GM10248 (cell line): ENCODE measurements at regions not wholly inside any gene's neighbourhood (a gene's known extent, or its start where the extent isn't known, plus 50 kb on each side); places are given as distances from the start of the nearest gene placed in this dataset.
A peak's percentile ranks its signal among the peaks of the same experiment; 100 is the strongest.

Experiments
- CTCF ChIA-PET: fragments of 300-600 bp; sonication (Branson Sonifier 250); formaldehyde crosslinking; extraction: SDS; loops from one replicate; lab custom pipeline; 2021; ENCODE audit warnings: antibody characterized with exemption; lab: Yijun Ruan, JAX
- POLR2A ChIA-PET: fragments of 350-650 bp; sonication (Branson Sonifier 250); formaldehyde crosslinking; extraction: SDS; loops from one replicate; lab custom pipeline; 2020; ENCODE audit warnings: antibody characterized with exemption; lab: Yijun Ruan, JAX
- DNase-seq: peaks from one replicate; pipeline ENCODE4 v3.0.0; 2012; ENCODE audit errors: extremely low spot score
- TF ChIP-seq, protein P1 (sequence below): IDR thresholded peaks from 2 replicates; pipeline ENCODE4 v1.5.1; 2012; ENCODE audit warnings: mild to moderate bottlenecking, low read depth; ENCODE audit errors: extremely low read depth, missing control alignments, control extremely low read depth

DNA sequence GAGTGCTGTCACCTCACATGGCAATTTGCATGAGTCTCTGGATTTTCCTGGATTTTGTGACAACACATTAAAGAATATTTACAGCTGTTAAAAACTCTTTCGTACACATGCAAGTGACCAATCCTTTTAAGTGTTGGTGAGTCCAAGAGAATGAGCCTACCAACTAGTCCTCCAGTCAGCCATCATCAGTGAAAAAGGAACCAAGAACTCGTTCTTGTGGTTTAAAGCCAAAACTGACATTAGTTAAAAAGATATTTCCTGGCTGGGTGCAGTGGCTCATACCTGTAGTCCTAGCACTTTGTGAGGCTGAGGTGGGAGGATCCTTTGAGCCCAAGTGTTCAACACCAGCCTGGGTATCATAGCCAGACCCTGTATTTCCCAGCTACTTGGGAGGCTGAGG lies 215.4 kb upstream of the ITGA4 start:
- CTCF ChIA-PET, result interaction anchor here (1.5 kb wide), 1 partner anchor 34 kb away, joined by 4 read pairs; no protein-coding TSS in a partner anchor
- TF ChIP-seq, protein P1, sequence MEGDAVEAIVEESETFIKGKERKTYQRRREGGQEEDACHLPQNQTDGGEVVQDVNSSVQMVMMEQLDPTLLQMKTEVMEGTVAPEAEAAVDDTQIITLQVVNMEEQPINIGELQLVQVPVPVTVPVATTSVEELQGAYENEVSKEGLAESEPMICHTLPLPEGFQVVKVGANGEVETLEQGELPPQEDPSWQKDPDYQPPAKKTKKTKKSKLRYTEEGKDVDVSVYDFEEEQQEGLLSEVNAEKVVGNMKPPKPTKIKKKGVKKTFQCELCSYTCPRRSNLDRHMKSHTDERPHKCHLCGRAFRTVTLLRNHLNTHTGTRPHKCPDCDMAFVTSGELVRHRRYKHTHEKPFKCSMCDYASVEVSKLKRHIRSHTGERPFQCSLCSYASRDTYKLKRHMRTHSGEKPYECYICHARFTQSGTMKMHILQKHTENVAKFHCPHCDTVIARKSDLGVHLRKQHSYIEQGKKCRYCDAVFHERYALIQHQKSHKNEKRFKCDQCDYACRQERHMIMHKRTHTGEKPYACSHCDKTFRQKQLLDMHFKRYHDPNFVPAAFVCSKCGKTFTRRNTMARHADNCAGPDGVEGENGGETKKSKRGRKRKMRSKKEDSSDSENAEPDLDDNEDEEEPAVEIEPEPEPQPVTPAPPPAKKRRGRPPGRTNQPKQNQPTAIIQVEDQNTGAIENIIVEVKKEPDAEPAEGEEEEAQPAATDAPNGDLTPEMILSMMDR, result no peak
- peak; percentile 18 for DNase-seq
- POLR2A ChIA-PET, result no interaction called here

DNA sequence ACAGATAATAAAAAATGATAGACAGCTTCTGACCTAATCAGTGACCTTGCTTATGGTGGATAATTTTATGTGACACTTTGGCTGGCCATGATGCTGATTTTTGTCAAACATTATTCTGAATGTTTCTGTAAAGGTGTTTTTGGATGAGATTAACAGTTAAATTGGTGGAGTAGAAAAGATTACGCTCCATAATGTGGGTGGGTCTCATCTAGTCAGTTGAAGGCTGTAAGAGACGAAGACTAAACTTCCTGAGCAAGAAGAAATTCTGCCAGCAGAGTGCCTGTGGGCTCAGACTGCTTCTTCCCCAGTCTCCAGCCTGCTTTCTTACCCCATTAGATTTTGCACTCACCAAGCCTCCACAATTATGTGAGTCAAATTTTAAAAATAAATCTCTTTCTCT lies 214.9 kb upstream of the ITGA4 start:
- ChIA-PET POLR2A (no interaction called here), CTCF (no interaction called here)
- no peak for DNase-seq
- TF ChIP-seq, protein P1, result no peak

DNA sequence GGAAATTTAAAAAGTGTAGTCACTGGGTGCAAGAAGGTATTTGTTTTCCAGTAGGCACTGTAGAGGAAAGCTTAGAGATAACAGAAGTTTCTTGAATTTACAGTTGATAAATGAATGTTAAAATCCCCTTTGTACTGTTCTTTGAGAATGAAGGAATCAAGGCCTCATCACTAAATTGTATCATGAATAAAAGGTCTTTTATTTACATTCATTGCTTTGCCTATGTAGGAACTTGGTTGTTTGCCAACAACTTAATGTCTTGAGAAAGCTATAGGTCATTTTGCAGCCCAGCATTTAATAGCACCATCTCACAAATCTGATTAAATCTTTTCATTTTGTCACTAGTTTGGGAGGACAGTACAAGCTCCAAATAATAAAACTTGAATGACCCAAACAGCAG lies 213.9 kb upstream of the ITGA4 start:
- DNase-seq, result no peak

DNA sequence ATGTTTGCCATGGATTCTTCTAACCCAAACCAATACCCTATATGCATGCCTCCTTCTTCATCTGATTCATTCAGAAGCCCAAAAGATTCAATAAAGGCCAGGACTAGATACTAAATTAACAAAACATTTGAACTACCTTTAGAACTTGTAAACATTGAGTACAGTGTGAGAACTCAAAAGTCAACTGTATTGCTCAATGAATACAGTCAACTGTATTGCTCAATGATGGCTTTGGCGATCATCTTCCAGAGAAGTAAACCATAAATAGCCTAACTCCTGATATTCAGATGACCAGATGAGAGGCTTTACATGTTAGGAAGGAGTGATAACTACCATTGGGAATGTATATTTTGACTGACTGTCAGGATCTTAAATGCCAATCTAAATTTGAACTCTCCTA lies 206.5 kb upstream of the ITGA4 start:
- DNase-seq, result no peak
- ChIA-PET CTCF (interaction anchor here (1.3 to 1.4 kb wide), 2 partner anchors 10 to 14 kb away, joined by 3 read pairs; no protein-coding TSS in a partner anchor), POLR2A (no interaction called here)
- TF ChIP-seq, protein P1, result no peak

More for the DNA sequence above, 213.9 kb upstream of the ITGA4 start:
- TF ChIP-seq, protein P1, result no peak
- ChIA-PET CTCF (interaction anchor here (0.6 to 1.2 kb wide), 3 partner anchors 15 to 129 kb away, joined by 3 read pairs; no protein-coding TSS in a partner anchor), POLR2A (no interaction called here)

DNA sequence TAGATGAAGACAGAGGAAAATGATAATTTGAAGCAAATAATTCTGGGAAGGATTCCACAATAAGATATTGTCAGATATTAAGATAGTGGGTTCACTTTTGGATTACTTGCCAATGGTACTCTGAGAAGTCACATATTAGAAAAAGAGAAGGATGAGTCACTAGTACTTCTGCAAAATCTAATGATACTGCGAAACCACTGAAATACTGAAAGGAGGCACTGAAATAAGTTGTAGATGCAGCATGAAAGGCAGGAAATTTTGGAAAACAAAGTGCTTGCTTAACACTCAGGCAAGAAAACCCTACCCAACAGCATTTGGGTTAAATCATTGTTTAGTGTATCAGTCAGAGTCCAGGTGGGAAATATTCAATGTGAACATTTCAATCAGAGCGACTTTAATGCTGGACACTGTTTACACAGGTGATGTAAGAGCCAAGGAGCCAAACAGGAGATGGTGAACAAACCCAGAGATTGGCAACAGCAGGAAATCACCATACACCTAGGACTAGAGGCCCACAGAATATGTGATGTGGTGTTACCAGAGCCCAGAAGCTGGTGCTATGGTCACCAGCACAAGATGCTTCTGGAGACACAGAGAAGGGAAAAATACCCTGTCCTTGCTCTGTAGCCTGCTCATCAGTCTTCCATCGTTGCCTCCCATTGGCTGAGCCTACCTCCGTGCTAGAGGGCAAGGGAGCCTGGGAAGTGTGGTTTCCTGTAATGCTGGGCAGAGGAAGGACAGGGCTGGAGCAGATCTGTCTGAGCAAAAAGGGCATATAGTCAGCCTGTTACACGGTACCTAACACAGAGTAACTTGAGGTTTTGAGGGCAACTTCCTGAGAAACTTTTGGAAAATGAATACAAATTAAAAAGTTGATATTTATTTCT lies 204.7 kb upstream of the ITGA4 start:
- CTCF ChIA-PET, result interaction anchor here (1.1 kb wide), 1 partner anchor 463 kb away, joined by 3 read pairs; no protein-coding TSS in a partner anchor
- TF ChIP-seq, protein P1, result no peak
- no peak for DNase-seq
- POLR2A ChIA-PET, result no interaction called here

DNA sequence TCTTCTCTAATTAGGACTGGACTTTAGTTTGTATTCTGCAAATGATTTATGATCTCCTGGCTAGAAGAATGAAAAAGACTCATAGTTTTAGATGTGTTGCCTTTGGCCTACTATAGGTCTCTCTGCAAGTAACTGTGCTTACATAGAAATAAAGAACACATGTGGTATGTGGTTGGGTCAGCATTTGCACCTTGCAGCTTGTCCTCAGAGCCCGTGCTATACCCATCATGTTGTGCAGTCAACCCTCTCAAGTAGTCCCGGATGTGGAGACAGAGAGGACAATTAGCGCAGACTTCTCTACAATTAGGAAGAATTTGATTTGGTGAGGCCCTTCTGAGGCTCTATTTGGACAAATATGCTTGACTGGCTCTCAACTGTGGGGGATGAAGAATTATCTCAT lies 203.7 kb upstream of the ITGA4 start:
- ChIA-PET CTCF (interaction anchor here (0.9 to 1.1 kb wide), 2 partner anchors 9 to 462 kb away, joined by 3 read pairs; no protein-coding TSS in a partner anchor), POLR2A (no interaction called here)
- no peak for DNase-seq
- TF ChIP-seq, protein P1, result no peak
